Occipital lobe (tissue), 1 donor: ENCODE measurements at regions not wholly inside any gene's neighbourhood (a gene's known extent, or its start where the extent isn't known, plus 50 kb on each side); places are given as distances from the start of the nearest gene placed in this dataset.
"Not testable (repeated sequence)": the region's sequence is repeated elsewhere in the genome, so short reads cannot be mapped to it uniquely, and the experiment has no call there.

Source experiments
- DNase-seq: peaks from one replicate; lab custom pipeline; 2025; lab: John Stamatoyannopoulos, UW

DNA sequence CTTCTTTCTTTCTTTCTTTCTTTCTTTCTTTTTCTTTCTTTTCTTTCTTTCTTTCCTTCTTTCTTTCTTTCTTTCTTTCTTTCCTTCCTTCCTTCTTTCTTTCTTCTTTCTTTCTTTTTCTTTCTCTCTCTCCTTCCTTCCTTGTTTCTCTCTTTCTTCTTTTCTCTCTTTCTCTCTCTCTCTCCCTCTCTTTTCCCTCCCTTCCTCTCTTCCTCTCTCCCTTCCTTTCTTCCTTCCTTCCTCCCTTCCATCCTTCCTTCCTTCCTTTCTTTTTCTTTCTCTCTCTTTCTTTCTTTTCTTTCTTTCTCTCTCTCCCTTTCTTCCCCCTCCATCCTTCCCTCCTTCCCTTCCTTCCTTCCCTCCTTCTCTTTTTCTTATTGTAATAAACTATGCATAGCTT is 105.5 kb downstream of the ZBTB18 start:
- not testable (repeated sequence) for DNase-seq

- no peak for DNase-seq
These were observed 106.8 kb downstream of the ZBTB18 start for GRCh38 chr1:244157731-244158438.

DNA sequence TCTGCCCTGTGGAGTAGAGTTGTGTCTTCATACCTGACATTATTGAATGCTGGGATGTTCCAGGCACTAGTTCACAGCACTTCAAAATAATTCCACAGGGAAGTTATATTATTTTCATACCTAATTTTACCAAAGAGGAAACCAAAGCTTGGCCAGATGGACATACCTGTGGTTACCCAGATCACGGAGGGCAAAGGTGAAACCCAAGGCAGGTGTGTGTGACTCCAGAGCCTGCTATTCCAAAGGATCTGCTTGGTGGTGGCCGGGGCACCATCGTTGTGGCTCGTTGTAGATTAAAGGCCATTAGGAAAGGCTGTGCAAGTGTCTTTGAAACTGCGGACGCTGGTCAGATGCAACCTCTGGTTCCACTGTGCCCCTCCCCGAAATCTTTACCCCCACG is 108.6 kb downstream of the ZBTB18 start:
- DNase-seq = no peak

- no peak for DNase-seq
These were observed 109.6 kb downstream of the ZBTB18 start for GRCh38 chr1:244160455-244161235.

DNA sequence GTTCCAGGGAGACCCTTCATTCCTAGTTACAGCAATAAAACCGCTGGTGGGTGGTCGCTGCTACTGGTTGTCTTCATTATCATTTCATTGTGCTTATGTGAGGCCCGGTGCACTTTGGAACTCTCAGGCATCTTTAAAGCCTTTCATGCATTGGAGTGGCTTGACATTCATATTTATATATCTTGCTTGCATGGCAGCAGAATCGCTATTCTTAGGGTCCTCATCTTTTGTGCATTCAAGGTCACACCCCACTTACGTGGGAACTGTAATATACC is 110.1 kb downstream of the ZBTB18 start:
- no peak for DNase-seq

DNA sequence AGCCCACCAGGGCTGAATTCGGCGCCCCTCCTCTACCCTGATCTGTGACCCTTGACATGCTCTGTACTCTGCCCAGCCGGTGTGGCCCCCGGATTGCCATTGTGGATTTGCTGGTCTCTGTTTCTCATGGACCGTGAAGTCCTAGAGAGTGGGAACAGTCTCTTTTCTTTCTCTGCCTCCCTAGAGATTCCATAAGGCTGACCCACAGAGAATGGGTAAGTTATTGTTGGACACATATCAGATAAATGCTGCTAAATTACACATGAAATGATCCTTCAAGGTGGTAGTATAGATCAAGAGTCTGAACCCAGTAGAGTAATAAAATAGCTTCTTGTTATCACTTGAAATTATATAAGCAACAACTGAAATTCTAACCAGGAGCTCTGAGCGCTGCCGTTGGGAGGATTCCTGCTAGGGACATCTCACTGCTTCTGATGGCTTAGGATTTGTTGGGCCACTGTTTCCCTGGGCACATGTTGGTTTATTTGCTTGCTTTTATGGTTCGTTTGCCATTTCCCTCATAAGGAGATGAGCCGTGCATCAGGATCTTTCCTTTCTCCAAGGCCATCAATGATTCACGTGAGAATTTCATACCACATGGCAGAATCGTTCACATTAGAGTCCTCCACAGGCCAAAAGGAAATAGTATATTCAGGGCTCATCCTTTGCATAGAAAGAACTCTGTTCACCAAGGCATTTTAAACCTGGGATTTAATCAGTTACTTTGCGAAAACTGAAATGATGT is 111.9 kb downstream of the ZBTB18 start:
- DNase-seq = no peak

- no peak for DNase-seq
These were observed 112.9 kb downstream of the ZBTB18 start for GRCh38 chr1:244163861-244164510.

DNA sequence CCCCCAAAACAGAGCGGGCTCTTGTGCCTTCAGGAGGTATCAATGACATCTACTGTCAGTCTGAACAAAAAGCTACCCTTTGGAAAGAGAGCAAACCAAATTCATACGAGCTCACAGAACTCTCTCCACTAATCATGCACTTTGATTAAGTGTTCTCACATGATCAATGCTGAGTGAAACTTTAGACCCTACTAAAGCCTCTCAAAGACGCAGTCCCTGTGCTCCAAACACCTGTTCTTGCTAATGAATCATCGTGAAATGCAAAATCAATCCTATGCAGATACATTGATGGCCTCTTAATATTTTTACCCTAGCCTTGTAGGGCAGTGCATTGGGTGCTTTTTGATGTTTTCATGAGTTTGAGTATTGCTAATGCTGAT is 113.4 kb downstream of the ZBTB18 start:
- DNase-seq = no peak

DNA sequence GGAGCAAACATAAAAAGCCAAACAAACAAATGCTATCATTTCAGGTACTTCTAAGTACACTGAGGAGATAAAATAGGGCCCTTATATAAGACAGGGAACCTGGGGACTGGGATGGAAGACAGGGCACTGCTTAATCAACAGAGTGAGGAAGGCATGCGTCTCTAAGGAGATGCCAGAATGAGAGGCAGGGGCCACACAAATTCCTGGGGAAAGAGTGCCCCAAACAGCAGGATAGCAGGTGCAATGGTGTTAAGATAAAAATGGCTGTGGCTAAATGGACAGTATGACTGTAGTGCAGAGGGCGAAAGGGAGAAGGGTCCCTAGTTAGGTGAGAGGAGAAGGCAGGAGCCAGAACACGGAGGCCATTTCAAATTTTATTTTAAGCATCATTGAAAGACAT is 113.9 kb downstream of the ZBTB18 start:
- no peak for DNase-seq

GRCh38 chr1:244165701-244166100 is 114.6 kb downstream of the ZBTB18 start:
- DNase-seq = no peak

- DNase-seq = peak; percentile 66
These were observed 120.3 kb downstream of the ZBTB18 start for GRCh38 chr1:244171241-244171985.

DNA sequence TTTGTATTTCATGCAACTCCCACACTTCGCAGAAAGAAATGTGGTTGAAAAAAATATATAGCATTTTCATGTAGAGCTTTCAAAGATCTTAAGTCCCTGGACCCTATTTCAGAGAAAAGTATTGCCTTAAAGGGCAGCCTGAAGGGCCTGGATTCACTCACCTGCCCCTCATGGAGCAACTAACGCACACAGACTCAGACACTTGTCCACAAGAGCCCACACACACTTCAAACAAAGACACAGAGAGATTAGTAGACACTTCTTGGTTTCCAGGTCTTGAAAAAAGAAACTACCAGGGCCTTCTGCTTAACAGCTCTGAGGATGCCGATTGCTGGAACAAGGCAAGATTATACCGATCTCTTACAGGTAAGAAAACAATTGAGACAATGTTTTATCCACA is 122.2 kb downstream of the ZBTB18 start:
- no peak for DNase-seq

DNA sequence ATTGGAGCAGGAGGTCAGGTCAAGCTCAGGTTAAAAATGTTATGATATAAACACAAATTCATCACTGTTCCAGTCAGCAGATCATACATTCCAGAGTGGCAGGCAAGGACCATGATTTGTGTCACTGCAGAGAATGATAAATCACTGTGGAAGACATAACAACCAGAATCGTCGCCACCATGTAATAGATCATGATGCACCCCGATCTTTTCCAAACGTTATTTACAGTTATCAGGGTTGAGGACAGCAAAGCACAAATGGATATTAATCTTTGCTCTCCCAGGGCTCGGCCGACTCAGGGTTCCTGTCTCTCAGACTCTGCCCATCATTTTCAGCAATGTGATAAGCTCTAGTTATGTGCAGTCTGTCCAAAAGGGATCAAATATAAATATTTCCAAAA is 122.7 kb downstream of the ZBTB18 start:
- DNase-seq = no peak

DNA sequence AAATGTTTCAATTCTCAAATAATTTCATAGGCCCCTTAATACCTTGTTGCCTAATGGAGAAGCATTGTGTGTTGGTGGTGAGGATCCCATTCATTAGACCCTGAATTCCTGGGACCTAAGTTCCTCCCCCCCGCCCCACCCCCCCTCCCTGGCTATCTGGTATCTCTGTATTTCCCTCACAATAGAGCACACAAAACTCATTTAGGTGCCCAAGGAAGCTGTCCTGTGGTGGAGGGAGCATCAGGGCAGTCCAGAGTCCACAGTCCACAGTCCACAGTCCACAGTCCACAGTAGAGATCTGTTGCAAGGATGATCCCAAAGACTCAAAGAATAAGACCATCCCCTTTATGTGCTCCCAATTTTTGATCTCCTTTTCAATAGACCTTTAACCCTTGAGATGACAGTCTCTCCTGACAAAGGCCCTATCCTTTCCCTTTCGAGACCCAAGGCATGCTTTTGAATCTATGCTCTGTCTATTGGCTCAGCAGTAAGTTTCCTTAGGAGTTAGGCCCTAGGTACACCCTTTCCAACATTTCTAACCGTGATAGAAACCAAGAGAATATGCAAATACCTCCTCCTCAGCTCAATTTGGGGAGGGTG is 123.9 kb downstream of the ZBTB18 start:
- DNase-seq = no peak

DNA sequence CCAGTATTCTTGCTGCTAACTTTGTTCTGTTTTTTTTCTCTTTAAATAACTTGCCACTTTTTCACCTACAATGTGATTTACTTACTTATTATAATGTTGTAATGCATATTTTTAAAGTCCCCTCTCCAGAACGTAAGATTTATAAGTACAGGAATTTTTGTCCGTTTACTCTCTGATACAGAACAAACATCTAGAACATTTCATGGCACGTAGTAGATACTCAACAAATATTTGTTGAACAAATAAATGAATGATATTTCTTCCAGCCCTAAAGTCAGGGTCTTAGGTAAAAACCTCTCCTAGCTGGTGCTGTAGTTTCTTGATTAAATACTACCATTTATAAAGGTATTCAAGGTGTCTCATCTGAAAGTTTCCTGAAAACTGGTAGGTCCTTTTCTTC is 125.1 kb downstream of the ZBTB18 start:
- no peak for DNase-seq

DNA sequence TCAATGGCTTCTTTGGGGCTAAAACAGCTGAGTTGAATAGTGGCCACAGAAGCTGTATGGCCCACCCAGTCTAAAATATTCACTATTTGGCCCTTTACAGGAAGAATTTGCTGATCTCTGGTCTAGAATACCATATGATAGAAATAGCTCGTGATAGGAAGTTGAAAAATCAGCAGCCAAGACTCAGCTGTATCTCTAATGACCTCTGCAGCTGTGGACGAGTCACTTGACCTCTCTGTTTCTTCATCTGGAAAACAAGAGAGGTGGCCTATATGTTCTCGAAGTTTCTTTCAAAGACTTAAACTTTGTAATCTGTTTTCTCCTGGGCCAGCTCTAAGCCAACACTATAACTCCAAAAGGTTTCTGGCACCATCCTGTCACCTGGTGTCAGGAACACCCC is 129.2 kb downstream of the ZBTB18 start:
- no peak for DNase-seq

DNA sequence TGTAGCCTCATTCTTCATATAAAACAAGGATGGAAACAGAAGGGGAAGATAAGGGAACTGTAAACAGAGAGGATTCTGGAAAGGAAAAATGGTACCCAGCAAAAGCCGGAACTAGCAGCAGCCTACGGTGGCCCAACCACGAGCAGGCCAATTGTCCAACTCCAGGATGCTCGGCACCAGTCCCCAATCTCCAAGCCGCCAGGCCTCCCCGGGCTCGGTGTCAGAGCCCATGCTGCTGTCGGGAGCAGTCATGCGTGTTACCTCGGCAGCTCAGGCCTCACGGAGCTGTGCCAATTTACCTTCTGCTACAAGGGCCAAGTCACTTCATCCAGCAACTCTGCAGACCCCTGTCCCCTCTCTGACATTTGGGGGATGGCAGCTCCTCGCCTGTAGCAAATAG is 130.8 kb downstream of the ZBTB18 start:
- DNase-seq = no peak

- DNase-seq = no peak
These were observed 132.0 kb downstream of the ZBTB18 start for GRCh38 chr1:244183037-244183436.

GRCh38 chr1:244186372-244186771 is 135.3 kb downstream of the ZBTB18 start:
- no peak for DNase-seq

DNA sequence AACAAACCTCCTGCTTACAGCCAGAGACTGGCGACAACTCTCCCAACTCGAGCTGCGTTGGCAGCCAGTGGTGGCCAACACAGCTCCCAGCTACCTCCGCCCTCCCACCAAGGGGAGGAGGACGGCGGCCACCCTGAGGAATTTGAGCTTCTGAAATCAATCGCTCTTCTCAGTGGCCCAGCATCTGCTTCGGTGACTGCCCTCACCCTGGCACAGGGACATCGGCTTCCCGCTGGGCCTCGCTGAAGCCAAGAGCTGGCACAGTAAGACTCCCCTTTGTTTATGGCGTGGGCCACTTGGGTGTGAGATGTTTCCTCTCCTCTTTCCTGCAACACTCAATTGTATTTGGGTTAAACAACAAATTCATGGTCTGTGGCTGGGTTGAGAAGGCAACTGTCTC is 136.2 kb downstream of the ZBTB18 start:
- no peak for DNase-seq

GRCh38 chr1:244191581-244191980 is 140.5 kb downstream of the ZBTB18 start:
- no peak for DNase-seq
